GM21390 (cell line): ENCODE measurements at regions not wholly inside any gene's neighbourhood (a gene's known extent, or its start where the extent isn't known, plus 50 kb on each side); places are given as distances from the start of the nearest gene placed in this dataset.

Experiments
- ATAC-seq: cut with Tn5 transposase; IDR thresholded peaks from one replicate; pipeline ENCODE4 v1.9.1; 2021; ENCODE audit not compliant: unreplicated experiment

- no peak for ATAC-seq
Measured at GRCh38 chr4:3818371-3818770, 52.2 kb downstream of the ADRA2C start.

DNA sequence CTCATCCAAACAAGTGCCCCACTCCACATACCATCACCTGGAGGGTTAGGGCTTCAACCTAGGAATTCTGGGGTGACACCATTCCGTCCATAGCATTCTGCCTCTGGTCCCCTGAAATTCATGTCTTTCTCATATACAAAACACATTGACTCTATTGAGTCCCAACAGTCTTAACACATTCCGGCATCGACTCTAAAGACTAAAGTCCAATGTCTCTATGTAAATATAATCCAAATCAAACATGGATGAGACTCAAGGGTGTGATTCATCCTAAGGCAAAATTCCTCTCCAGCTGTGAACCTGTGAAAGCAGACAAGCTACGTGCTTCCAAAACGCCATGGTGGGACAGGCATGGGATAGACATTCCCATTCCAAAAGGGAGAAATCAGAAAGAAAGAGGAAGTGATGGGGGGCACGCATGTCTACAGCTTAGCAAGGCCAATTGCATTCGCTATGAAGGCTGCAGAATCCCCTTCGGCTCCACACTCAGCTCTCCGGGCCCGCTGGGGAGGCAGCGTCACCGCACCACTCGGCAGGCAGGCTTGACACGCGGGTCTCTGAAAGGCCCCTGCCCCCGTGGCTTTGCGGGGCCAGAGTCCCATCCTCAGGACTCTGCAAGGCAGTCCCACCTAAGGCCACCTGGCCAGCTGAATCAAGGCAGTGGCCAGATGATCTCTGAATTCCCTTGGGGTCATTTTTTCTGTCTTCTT, 53.2 kb downstream of the ADRA2C start:
- no peak for ATAC-seq

GRCh38 chr4:3820016-3820805, 54.0 kb downstream of the ADRA2C start:
- no peak for ATAC-seq

DNA sequence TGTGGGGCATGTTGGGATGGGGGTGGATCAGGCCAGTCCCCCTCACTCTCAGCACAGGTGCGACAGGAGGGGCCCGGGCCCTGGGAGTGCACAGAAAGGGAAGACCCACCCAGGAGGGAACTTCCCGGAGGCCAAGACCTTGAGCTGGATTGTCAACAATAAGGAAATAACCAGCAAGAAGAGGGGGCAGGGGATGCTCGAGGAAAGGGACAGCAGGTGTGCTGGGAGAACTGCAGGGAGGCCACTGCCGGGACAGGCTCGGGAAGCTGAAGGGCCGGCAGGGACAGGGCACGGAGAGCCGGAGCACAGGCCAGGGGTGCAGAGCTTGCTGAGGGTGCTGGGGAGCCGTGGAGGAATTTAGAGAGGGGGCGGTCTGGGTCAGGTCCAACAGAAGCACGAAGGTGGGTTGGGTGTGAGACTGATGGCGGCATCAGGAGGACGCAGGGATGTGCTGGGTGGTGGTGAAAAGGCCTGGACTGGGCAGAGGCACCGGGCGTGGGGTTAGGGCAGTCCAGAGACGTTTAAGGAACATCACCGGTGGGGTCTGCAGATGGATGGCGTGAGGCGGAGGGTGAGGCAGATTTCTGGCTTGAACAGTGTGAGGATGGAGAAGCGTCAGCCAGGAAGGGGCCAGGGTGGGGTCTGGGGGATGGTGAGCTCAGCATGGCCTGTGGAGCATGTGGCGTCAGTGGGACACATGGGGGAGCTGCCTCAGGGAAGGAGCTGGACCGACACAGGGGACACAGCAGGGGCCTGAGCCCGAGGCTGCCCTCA, 54.8 kb downstream of the ADRA2C start:
- ATAC-seq = no peak

DNA sequence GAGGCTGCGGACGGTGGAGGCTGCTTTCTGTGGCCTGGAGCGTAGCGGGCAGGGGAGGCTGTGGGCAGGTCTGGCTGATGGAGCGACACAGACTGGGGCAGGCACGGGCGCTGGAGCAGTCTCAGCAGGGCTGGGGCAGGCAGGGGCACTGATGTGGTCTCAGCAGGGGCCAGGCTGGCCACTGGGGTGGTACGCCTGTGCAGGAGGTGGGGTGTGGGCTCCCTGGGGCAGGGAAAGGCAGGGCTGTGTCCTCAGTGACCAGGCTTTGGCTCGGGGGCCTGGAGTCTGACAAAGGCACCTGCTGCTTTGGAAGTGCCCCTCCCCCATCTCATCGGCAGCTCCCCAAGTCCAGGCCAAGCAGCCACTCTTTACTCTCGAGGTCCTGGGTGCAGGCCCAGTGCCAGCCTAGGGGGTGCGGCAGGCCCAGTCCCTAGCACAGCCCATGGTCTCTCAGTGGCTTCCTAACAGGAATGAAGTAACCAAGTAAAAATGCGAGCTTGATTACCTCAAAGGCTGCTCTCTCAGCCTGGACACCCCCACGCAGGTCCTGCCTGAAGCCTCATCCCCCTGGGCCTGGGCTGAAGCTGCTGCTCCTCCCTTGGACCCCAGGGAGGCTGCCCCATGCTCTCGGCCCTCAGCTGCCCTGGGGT, 55.5 kb downstream of the ADRA2C start:
- no peak for ATAC-seq

GRCh38 chr4:3822230-3822947, 56.2 kb downstream of the ADRA2C start:
- ATAC-seq = no peak

DNA sequence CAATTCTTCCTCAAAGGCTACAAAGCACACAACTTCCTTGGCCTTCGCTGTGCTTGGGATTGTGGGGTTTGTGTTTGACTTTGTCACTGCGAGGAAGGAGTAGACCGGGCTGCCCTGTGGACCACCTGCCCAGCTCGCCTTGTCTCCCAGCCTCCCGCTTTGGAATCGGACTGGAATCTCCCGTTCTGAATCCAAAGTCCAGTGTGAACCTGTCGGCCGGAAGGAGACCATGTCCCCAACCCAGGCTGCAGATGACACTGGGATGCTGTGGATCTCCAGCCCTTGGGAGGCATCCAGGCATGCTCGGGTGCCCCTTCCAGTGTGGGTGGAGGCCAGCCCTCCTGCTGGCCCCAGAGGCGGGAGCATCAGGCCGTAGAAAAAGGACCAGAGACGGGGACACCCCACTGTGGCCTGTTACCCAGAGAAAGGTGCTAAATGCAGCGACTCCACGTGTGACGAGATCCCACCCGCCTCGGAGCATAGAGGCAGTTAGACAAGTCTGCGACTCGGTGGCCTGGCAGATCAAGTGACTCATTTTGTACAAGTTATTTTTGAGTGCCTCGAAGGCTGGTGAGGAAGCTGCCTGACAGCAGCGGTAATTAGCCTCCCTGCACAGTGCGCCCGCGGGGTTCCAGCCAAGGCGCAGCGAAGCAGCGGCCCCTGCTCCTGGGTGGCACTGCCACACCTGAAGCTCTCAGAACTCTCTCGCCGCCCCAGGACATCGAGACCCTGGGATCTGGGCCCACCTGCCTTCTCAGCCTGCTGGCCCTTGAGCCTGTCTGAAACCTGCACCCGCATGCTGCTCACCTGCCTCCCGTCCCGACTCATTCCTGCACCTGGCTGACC, 57.5 kb downstream of the ADRA2C start:
- ATAC-seq = no peak

- ATAC-seq = no peak
Measured at GRCh38 chr4:3824521-3825270, 58.5 kb downstream of the ADRA2C start.

GRCh38 chr4:3825530-3825929, 59.3 kb downstream of the ADRA2C start:
- ATAC-seq = no peak

DNA sequence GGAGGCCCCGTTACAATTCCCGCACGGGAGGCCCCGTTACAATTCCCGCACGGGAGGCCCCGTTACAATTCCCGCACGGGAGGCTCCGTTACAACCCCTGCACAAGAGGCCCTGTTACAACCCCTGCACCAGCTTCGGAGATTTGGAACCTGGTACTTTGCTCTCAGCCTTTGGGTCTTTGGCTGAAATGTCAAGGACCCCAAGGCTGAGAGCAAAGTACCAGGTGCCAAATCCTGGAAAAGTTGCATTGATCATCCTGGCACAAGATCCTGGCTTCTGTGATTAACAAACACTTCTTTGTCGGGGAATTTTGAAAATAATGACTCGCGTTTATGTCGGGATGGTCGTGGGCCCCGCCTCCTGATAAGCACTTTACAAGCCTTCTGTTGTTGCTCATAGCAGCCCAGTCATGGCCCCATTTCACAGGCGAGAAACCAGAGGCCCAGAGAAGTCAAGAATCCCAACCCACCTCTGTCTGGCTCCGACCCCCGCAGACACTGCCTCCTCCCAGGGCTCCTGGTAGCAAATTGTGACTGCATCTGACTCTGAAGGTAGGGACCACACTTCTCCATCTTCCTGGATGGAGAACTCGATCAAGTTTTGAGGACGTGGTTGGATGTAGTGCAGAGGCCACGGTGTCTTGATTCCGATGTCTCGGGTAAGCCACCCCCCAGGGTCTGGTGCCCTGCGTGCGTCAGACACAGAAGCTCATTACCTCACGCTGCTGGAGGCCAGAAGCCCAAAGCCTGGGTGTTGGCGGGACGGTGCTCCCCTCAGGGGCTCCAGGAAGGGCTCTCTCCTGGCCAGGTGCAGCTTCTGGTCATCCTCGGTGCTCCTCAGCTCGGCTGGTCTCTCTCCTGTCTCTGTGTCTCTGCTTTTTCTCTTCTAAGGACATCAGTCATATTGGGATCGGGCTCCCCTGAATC, 60.3 kb downstream of the ADRA2C start:
- ATAC-seq = no peak

GRCh38 chr4:3827616-3828492, 61.7 kb downstream of the ADRA2C start:
- ATAC-seq = no peak

GRCh38 chr4:3828546-3828945, 62.4 kb downstream of the ADRA2C start:
- no peak for ATAC-seq

- ATAC-seq = no peak
Measured at GRCh38 chr4:3829211-3829955, 63.2 kb downstream of the ADRA2C start.

DNA sequence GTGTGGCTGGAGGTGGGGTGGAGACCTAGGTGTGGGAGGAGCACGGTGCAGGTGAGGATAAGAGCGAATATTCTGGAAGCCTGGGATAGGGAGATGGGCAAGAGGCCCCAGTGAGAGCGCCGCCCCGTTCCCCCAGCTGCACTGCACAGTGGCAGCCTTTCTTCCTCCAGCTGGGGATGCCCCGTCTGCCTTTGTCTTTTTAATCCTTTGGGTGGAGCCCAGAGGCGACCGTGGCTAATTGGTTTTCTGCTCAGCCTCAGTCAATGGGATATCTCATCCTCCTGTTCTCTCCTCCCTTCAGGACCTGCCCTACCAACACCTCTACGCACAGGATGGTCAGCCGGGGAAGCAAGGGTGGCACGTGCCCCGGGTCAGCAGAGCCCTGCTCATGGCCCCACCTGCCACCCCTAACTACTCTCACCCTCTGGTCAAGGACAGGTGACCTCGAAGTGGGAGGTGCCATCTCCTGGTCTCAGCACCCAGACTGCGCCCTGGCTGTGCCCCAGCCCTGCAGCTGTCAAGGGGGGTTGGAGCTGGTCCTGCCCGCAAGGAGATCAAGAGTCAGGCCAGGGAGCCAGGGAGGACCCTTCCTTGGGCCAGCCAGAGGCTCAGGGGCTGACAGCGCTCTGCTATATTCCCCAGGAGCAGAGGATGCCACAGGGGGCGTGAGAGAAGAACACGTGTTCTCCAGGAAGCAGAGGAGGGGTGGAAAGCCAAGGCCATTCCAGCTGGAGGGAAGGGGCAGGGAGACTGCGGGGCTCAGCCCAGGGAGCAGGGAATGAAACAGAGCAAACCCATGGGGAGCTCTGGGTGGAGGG, 64.0 kb downstream of the ADRA2C start:
- ATAC-seq = no peak

DNA sequence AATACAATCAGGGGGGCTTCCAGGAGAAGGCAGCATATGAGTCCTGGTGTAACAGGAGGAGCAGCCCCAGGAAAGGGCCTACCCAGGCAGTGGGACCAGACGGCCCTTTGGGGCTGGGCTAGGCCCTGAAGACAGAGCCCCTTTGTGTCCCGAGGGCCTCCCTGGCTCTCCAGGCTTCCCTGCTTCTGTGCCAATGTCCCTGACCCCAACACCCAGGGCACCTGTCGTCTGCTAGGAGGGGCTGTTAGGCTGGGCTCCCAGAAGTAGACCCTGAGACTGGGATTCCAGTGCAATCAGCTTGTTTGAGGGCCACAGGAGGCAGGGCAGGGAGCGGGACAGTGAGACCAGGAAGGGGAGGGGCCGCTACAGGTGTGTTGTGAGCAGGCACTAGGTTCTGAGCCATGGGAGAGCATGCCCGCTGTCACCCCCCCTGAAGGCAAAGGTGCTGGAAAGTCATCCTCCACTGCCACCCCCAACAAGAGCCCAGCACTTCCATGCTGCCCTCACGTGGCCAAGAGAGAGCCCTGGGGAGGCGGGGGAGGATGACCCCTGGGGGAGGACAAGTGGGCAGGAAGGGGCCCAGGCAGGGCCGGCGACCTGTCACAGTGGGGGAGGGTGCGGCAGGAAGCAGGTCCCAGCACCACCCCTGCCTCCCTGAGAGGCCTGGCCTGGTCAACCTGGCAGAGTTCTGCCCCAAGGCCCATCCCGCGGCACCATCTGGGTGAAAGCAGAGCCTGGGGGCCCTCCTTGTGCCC, 64.8 kb downstream of the ADRA2C start:
- no peak for ATAC-seq
